HUES64 (cell line): ENCODE measurements at regions not wholly inside any gene's neighbourhood (a gene's known extent, or its start where the extent isn't known, plus 50 kb on each side); places are given as distances from the start of the nearest gene placed in this dataset.

ENCODE experiments used
- H3K27ac ChIP-seq: 2 replicates; pipeline ENCODE4 v1.7.0; 2013; ENCODE audit warnings: low read depth, low read length, inconsistent platforms
- H3K27me3 ChIP-seq: 2 replicates; pipeline ENCODE4 v1.6.1; 2013; ENCODE audit warnings: mild to moderate bottlenecking, low read length; ENCODE audit not compliant: insufficient read depth
- H3K36me3 ChIP-seq: 2 replicates; pipeline ENCODE4 v1.6.1; 2013; ENCODE audit warnings: mild to moderate bottlenecking, low read length; ENCODE audit not compliant: insufficient read depth
- H3K4me1 ChIP-seq: 2 replicates; pipeline ENCODE4 v1.6.1; 2013; ENCODE audit warnings: mild to moderate bottlenecking, low read length, moderate library complexity; ENCODE audit not compliant: insufficient read depth
- H3K4me3 ChIP-seq: 2 replicates; pipeline ENCODE4 v1.5.1; 2013; ENCODE audit warnings: mild to moderate bottlenecking, low read length, moderate library complexity
- H3K9ac ChIP-seq: 2 replicates; pipeline ENCODE4 v1.6.1; 2013; ENCODE audit warnings: mild to moderate bottlenecking, low read depth, low read length
- H3K9me3 ChIP-seq: 2 replicates; pipeline ENCODE4 v1.6.1; 2013; ENCODE audit warnings: low read depth, low read length; ENCODE audit not compliant: insufficient read depth
- WGBS: fragments of 150-250, 120-280 bp; methylation state at CpG from one replicate; pipeline ENCODE4 v1.1.7; 2013; ENCODE audit warnings: missing lambda C conversion rate; 5-methylcytosine and 5-hydroxymethylcytosine counted together

DNA sequence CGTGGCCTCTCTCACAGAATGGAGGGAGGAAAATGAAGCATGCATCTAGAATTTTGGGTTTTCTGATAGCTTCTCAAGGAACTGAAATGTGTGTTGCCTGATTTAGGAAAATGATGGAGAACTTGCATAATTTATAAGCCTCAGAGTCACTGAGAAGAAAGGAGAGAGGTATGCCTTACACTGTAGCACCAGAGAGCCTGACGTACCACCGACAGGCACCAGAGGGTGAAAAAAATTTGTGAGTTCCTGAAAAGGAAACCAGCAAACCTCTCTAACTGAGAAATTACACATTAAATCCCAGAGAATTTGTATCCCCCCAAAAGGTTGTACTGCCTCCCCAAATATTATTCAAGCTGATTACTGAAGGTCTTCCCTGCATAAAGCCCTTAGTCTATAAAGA, 915.3 kb upstream of the SLITRK6 start:
- Histone ChIP-seq H3K36me3 (no peaks in the 10 kb centered on the region), H3K27me3 (no peaks in the 10 kb centered on the region), H3K4me1 (no peaks in the 10 kb centered on the region), H3K9me3 (no peaks in the 10 kb centered on the region), H3K4me3 (no peak overlapping the region), H3K9ac (no peak overlapping the region), H3K27ac (no peak overlapping the region)
- WGBS, result 85% methylated on average over 3 of the region's 3 CpGs

DNA sequence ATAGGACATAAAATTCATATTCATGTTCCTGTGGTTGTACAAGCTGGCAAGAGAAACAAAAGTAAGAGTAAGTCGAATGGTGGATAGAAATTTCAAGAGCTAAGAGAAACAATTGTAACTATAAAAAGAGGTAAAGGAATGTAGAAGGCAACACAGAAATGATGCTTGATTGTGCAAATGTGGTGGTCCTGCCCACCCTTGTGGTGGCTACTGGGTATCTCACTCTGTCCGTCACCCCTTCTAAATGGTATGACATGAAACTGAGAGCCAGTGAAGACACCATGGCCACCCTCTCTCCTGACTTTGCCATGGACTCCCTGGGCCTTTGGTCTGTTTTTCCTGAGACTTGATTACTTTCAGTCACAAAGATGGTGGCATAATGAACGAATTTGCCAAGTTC, 925.9 kb upstream of the SLITRK6 start:
- Histone ChIP-seq H3K4me3 (no peak overlapping the region), H3K27ac (no peak overlapping the region), H3K27me3 (no peaks in the 10 kb centered on the region), H3K9me3 (no peaks in the 10 kb centered on the region), H3K9ac (no peak overlapping the region), H3K4me1 (no peaks in the 10 kb centered on the region), H3K36me3 (no peaks in the 10 kb centered on the region)
- 65% methylated on average over 3 of the region's 3 CpGs for WGBS

DNA sequence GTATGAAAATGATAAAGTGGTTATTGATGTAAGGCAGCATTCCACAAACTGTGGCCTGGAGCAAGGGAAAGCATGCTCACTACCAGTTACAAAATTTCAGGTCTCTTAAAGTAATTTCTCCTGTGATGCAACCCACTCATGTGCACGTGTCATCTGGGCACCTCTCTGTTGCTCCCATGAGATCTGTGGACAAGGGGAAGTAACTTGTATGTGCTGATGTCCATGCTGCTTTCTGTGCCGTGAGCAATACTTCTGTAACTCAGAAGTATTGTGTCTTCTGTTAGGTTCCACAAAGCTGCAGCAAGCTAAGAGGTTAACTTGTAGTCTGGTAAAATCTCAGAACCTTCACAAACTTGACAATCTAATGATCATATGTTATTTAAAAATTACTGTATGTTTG, 930.0 kb upstream of the SLITRK6 start:
- H3K4me3 ChIP-seq, result no peak overlapping the region
- no peaks in the 10 kb centered on the region for H3K36me3 ChIP-seq
- H3K9ac ChIP-seq, result no peak overlapping the region
- no peak overlapping the region for H3K27ac ChIP-seq
- no peaks in the 10 kb centered on the region for H3K9me3 ChIP-seq
- 93% methylated on average over 2 of the region's 2 CpGs for WGBS
- H3K27me3 ChIP-seq, result no peaks in the 10 kb centered on the region
- no peaks in the 10 kb centered on the region for H3K4me1 ChIP-seq

DNA sequence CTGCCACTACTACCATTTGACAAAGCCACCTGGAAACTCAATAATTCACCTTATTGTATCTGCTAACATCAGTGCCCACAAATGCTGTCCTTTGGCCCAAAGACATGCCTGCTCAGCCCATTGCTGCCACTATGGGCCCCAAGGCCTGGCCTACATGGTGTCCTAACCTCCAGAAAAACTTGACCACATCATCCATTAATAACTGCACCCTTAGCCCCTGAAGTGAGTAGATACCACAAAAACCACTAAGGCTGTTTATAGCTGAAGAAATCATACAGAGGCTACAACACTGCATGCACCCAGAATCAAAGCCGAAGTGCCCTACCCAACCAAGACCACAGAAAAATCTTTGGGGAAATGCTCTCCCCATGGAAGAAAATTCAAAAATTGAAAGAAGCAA, 932.8 kb upstream of the SLITRK6 start:
- WGBS, result 100% methylated on average over 1 of the region's 1 CpG
- H3K9ac ChIP-seq, result no peak overlapping the region
- no peaks in the 10 kb centered on the region for H3K36me3 ChIP-seq
- H3K27ac ChIP-seq, result no peak overlapping the region
- peaks cover 6% of the 10 kb centered on the region for H3K9me3 ChIP-seq
- H3K27me3 ChIP-seq, result no peaks in the 10 kb centered on the region
- no peaks in the 10 kb centered on the region for H3K4me1 ChIP-seq
- H3K4me3 ChIP-seq, result no peak overlapping the region

DNA sequence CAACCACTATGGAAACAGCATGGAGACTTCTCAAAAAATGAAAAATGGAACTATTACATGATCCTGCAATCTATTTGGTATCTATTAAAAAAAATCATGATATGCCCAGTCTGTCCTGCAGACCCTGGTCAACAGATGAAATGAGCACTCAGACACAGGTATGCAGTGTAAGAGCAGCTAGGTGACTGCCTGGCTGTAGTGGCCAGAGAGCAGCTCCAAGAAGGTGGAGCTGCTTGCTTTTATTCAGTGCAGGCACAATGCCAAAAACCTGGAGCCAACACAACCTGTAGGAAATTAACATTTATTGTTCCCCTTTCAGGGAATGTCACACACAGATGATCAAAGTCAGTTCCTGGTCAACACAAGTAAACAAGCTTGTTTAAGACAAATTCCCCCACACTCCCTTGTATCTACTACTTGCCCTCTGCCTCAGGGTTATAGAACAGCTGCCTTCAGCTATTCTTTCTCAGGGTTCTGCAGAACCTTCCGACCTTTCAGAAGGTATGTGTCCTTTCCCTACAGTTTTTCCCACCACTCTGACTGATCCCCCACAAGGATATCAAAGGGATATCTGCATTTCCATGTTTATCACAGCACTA, 933.7 kb upstream of the SLITRK5 start:
- no peaks in the 10 kb centered on the region for H3K4me1 ChIP-seq
- peaks cover 12% of the 10 kb centered on the region for H3K9me3 ChIP-seq
- H3K4me3 ChIP-seq, result no peak overlapping the region
- no peak overlapping the region for H3K9ac ChIP-seq
- no peaks in the 10 kb centered on the region for H3K36me3 ChIP-seq
- WGBS, result 91% methylated on average over 1 of the region's 1 CpG
- no peak overlapping the region for H3K27ac ChIP-seq
- H3K27me3 ChIP-seq, result no peaks in the 10 kb centered on the region

DNA sequence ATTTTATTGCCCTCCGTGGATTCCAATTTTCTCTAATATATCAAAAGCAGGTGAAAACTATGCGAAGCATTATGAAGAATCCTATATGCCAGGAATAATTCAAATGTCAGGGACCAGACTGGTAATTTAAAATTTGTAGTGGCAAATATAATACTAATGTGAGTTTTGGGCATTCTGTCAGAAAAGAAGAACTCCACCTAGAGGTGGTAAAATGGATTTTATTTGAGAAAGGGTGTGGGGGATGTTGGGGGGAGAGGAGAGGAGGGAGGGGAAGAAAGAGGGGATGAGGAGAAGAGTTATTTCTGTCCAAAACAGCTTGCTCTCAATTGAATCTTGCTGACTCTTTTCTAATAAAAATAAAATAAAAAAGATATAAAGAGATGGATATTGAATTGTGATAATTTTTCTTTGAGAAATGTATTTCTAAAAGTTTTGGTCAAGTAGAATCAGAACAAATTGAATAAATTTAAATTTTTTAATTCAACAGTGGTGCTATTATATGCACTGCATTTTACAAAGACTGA, 929.3 kb upstream of the SLITRK5 start:
- H3K4me3 ChIP-seq, result no peak overlapping the region
- no peak overlapping the region for H3K9ac ChIP-seq
- H3K36me3 ChIP-seq, result no peaks in the 10 kb centered on the region
- H3K27ac ChIP-seq, result no peak overlapping the region
- 100% methylated on average over 1 of the region's 2 CpGs for WGBS
- peaks cover 6% of the 10 kb centered on the region for H3K9me3 ChIP-seq
- no peaks in the 10 kb centered on the region for H3K4me1 ChIP-seq
- no peaks in the 10 kb centered on the region for H3K27me3 ChIP-seq

DNA sequence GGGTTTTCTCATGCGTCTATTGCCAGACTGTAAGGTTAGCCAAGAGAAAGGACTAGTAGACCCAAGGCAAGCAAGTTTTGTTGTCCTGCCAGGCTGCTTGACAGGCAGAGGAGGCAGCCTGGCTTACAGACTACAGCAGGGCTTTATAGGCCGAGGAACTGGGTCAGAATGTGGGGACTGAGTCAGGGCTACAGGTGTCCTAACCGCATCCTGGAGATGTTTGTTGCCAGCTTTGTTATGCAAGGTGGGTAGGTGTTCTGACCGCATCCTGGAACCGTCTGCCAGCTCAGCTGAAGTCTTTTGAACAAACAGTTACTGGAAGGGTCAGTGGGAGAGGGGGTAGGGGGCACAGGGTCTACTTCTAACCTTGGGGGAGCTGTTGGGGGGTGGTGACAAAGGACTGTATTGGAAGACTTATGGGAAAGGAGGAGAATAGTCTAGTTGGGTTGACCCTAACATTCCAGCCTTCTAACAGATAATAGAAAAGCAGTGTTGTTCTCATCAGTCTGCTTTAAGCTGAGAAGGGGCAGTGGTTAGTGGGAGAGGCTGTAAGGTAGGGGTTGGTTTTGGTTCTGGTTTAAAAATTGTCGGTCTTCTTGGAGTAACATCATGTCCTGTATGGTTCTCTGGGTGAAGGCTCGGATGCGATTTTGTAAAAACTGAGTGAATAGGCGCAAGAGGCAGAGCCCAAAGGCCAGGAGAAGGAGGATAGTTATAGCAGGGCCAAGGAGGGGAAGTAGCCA, 913.8 kb upstream of the SLITRK5 start:
- H3K9ac ChIP-seq, result no peak overlapping the region
- H3K9me3 ChIP-seq, result no peaks in the 10 kb centered on the region
- H3K4me3 ChIP-seq, result no peak overlapping the region
- no peak overlapping the region for H3K27ac ChIP-seq
- no peaks in the 10 kb centered on the region for H3K36me3 ChIP-seq
- peaks cover 8% of the 10 kb centered on the region; the same call in 1 of the 2 replicates for H3K4me1 ChIP-seq
- no peaks in the 10 kb centered on the region for H3K27me3 ChIP-seq
- WGBS, result 75% methylated on average over 9 of the region's 9 CpGs

DNA sequence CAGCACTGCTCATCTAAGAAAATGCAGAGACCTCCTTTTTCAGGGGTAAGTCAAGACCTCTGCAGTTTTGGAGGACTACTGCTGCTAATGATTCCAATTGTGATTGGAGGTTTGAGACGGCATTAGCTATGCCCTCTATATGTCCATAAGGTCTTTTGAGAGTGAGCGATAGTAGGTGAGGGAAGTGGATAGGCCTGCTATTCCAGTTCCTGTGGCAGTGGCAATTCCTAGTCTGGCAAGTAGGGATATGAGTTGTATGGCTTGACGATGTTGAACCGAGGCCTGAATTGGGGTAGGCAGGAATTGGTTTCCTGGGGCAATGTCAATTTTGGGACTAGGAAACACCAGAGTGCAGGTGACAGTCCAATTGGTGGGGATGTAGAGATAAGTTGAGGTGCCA, 913.1 kb upstream of the SLITRK5 start:
- no peaks in the 10 kb centered on the region for H3K36me3 ChIP-seq
- H3K4me1 ChIP-seq, result peaks cover 8% of the 10 kb centered on the region; the same call in 1 of the 2 replicates
- 97% methylated on average over 4 of the region's 4 CpGs for WGBS
- H3K27me3 ChIP-seq, result no peaks in the 10 kb centered on the region
- no peak overlapping the region for H3K9ac ChIP-seq
- H3K27ac ChIP-seq, result no peak overlapping the region
- H3K9me3 ChIP-seq, result no peaks in the 10 kb centered on the region
- H3K4me3 ChIP-seq, result no peak overlapping the region

DNA sequence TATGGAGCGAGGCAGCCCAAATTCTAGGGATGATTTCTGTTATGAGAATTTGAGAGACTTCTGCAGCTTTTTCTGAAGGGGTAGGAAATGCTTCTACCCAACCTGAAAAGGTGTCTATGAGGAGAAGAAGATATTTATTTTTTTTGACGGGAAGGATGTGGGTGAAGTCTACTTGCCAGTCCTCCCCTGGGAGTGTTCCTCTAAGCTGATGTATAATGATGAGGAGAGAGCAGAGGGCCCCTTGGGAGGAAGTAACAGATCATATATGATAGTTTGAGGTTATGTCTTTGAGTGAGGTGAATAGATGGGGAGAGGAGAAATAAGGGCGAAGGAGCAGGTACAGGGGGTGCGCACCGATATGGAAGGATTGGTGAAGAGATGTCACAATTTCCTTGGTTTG, 910.6 kb upstream of the SLITRK5 start:
- Histone ChIP-seq H3K4me1 (peaks cover 8% of the 10 kb centered on the region; the same call in 1 of the 2 replicates), H3K4me3 (no peak overlapping the region), H3K9ac (no peak overlapping the region), H3K36me3 (no peaks in the 10 kb centered on the region), H3K9me3 (no peaks in the 10 kb centered on the region), H3K27me3 (no peaks in the 10 kb centered on the region), H3K27ac (no peak overlapping the region)
- WGBS, result 97% methylated on average over 5 of the region's 5 CpGs

DNA sequence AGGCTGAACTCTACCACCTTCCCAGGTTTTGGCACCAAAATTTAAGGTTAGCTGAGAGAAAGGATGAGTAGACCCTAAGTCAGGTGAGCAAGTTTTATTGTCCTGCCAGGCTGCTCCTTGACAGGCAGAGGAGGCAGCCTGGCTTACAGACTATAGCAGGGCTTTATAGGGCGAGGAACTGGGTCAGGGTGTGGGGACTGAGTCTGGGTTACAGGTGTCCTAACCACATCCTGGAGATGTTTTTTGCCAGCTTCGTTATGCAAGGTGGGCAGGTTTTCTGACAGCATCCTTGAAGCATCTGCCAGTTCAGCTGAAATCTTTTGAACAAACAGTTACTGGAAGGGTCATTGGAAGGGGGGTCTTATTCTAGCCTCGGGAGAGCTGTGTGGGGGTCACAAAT, 905.7 kb upstream of the SLITRK5 start:
- 95% methylated on average over 3 of the region's 3 CpGs for WGBS
- H3K27me3 ChIP-seq, result no peaks in the 10 kb centered on the region
- H3K9ac ChIP-seq, result no peak overlapping the region
- no peaks in the 10 kb centered on the region for H3K36me3 ChIP-seq
- H3K9me3 ChIP-seq, result no peaks in the 10 kb centered on the region
- no peak overlapping the region for H3K27ac ChIP-seq
- no peaks in the 10 kb centered on the region for H3K4me1 ChIP-seq
- H3K4me3 ChIP-seq, result no peak overlapping the region

DNA sequence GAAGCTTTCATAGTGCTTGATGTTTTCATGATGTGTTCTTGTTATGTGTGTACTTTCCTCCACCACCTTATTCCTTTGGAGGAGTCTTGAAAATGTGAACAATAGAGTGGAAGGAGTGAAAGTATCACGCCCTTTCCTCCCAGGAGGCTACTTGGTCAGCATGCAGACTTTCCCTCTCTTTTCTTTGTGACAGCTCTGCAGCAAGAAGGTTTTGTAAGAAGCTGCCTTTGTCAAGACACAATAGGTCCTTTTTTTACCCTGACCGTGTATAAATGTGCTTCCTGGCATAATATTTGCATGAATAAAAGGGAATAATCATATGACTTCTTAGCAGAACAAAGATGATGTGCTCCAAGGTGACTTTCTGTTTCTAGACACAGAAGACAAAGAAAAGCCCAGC, 882.6 kb upstream of the SLITRK5 start:
- Histone ChIP-seq H3K36me3 (no peaks in the 10 kb centered on the region), H3K9me3 (peaks cover 6% of the 10 kb centered on the region; the same call in 1 of the 2 replicates), H3K27me3 (no peaks in the 10 kb centered on the region), H3K27ac (no peak overlapping the region), H3K4me3 (no peak overlapping the region), H3K4me1 (no peaks in the 10 kb centered on the region), H3K9ac (no peak overlapping the region)
- WGBS, result 89% methylated on average over 1 of the region's 2 CpGs
